HepG2 (cell line): ENCODE measurements at regions not wholly inside any gene's neighbourhood (a gene's known extent, or its start where the extent isn't known, plus 50 kb on each side); places are given as distances from the start of the nearest gene placed in this dataset.

Experiments
- CTCF ChIP-seq: sonication (generic); formaldehyde crosslinking; IDR thresholded peaks from 2 replicates; pipeline ENCODE4 v1.5.0; 2020; ENCODE audit warnings: mild to moderate bottlenecking, missing genetic modification reagents, moderate library complexity
- ELF3 ChIP-seq: IDR thresholded peaks from 2 replicates; pipeline ENCODE4 v1.6.1; 2016; ENCODE audit warnings: missing genetic modification reagents, missing compliant biosample characterization
- EP300 ChIP-seq, 3 experiments: sonication (generic) in 1 of 3; formaldehyde crosslinking in 1 of 3; IDR thresholded peaks; 2 replicates each; pipeline versions ENCODE4 v1.5.1 to v1.6.1; 2011 to 2020; ENCODE audit warnings: low read depth in 2 of 3, low read length in 2 of 3, borderline replicate concordance in 1 of 3, improper control_type of control experiment in 1 of 3, mild to moderate bottlenecking in 1 of 3, missing genetic modification reagents in 1 of 3, moderate library complexity in 1 of 3
- ETS1 ChIP-seq: sonication (generic); formaldehyde crosslinking; IDR thresholded peaks from 2 replicates; pipeline ENCODE4 v1.4.0; 2020; ENCODE audit warnings: missing genetic modification reagents
- EZH2 ChIP-seq: conservative IDR thresholded peaks from 2 replicates; pipeline ENCODE4 v1.6.1; 2012; ENCODE audit warnings: mild to moderate bottlenecking, low read depth, low read length, moderate library complexity
- POLR2AphosphoS2 ChIP-seq: IDR thresholded peaks from 2 replicates; pipeline ENCODE4 v1.6.1; 2011; ENCODE audit warnings: low read depth, low read length, improper control_type of control experiment
- ZNF180 ChIP-seq: sonication (generic); formaldehyde crosslinking; IDR thresholded peaks from 2 replicates; pipeline ENCODE4 v1.4.0; 2020; ENCODE audit warnings: low read depth, missing genetic modification reagents, borderline replicate concordance
- ZNF337 ChIP-seq: sonication (generic); formaldehyde crosslinking; IDR thresholded peaks from 2 replicates; pipeline ENCODE4 v1.5.1; 2020; ENCODE audit warnings: missing genetic modification reagents, low read depth, mild to moderate bottlenecking, borderline replicate concordance

GRCh38 chrX:122092360-122092759 is 1045.0 kb downstream of the GLUD2 start:
- TF ChIP-seq CTCF (CRISPR knock-in tag) (no peak), POLR2AphosphoS2 (no peak), EZH2 (no peak), EP300 (IDR thresholded peaks at IDR 0.05; ENCODE audit: low read depth in 2 of 2, low read length in 2 of 2) (no peak), EP300 (CRISPR knock-in tag; IDR thresholded peaks at IDR 0.05; ENCODE audit: borderline replicate concordance) (no peak), ETS1 (CRISPR knock-in tag) (no peak), ELF3 (CRISPR knock-in tag) (no peak), ZNF337 (CRISPR knock-in tag) (no peak), ZNF180 (no peak)
